ENCODE measurements at regions not wholly inside any gene's neighbourhood (a gene's known extent, or its start where the extent isn't known, plus 50 kb on each side); places are given as distances from the start of the nearest gene placed in this dataset.

- TF ChIP-seq CTCF (IDR thresholded peaks at IDR 0.05) (peak; percentile 25), EZH2 (IDR thresholded peaks at IDR 0.05) (no peak), EZH2phosphoT487 (IDR thresholded peaks at IDR 0.05) (no peak)
Observed at GRCh38 chr4:162865102-162865501, 301.6 kb downstream of the NAF1 start.
